ENCODE measurements at regions not wholly inside any gene's neighbourhood (a gene's known extent, or its start where the extent isn't known, plus 50 kb on each side); places are given as distances from the start of the nearest gene placed in this dataset.

GRCh38 chr5:72599065-72599433 is 91.8 kb upstream of the ZNF366 start:
- peak; percentile 47 for DNase-seq (ENCODE audit: extremely low spot score)
- peaks cover 0 to 7% (median 0%) of the 10 kb centered on the region in 4 donors for H3K9me3 ChIP-seq
- WGBS, result 100% methylated on average over 2 of the region's 2 CpGs
- peaks cover 15 to 24% (median 19%) of the 10 kb centered on the region in 4 donors for H3K4me1 ChIP-seq
- H3K27me3 ChIP-seq, result no peaks in the 10 kb centered on the region
- TF ChIP-seq CTCF (IDR thresholded peaks at IDR 0.05) (no peak), EP300 (IDR thresholded peaks at IDR 0.05) (no peak)
- H3K27ac ChIP-seq (replicated peaks in 1 of 4), result no peak overlapping the region
- no peak overlapping the region for H3K4me3 ChIP-seq
- H3K36me3 ChIP-seq, result no peaks in the 10 kb centered on the region
- intact Hi-C loops (cut with DNase I), result no loop called here

GRCh38 chr5:72598401-72599064 is 91.3 kb upstream of the ZNF366 start:
- Histone ChIP-seq H3K4me3 (no peak overlapping the region), H3K4me1 (peaks cover 15 to 24% (median 19%) of the 10 kb centered on the region in 4 donors), H3K27ac (replicated peaks in 1 of 4) (peak overlapping the region in 2 of 4 donors; percentile 6 to 21), H3K27me3 (no peaks in the 10 kb centered on the region), H3K36me3 (no peaks in the 10 kb centered on the region), H3K9me3 (peaks cover 0 to 7% (median 0%) of the 10 kb centered on the region in 4 donors)
- TF ChIP-seq POLR2AphosphoS5 (IDR thresholded peaks at IDR 0.05) (no peak), POLR2A (IDR thresholded peaks at IDR 0.05; ENCODE audit: low read depth) (no peak), EP300 (IDR thresholded peaks at IDR 0.05) (no peak), CTCF (IDR thresholded peaks at IDR 0.05) (no peak)
- intact Hi-C loops (cut with DNase I), result no loop called here
- DNase-seq (ENCODE audit: extremely low spot score), result peak; percentile 21
- 70% methylated on average over 5 of the region's 5 CpGs for WGBS

- 46% methylated on average over 5 of the region's 5 CpGs for WGBS
- intact Hi-C loops (cut with DNase I), result no loop called here
- TF ChIP-seq POLR2AphosphoS5 (IDR thresholded peaks at IDR 0.05), result no peak
- TF ChIP-seq POLR2A (IDR thresholded peaks at IDR 0.05; ENCODE audit: low read depth), result no peak
- no peak for TF ChIP-seq CTCF (IDR thresholded peaks at IDR 0.05)
- TF ChIP-seq EP300 (IDR thresholded peaks at IDR 0.05), result no peak
- peak; percentile 70 for DNase-seq (ENCODE audit: extremely low spot score)
- Histone ChIP-seq H3K36me3 (no peaks in the 10 kb centered on the region), H3K4me3 (no peak overlapping the region), H3K27ac (replicated peaks in 1 of 4) (peak overlapping the region in 3 of 4 donors; percentile 6 to 21 (median 16)), H3K27me3 (no peaks in the 10 kb centered on the region), H3K4me1 (peaks cover 15 to 24% (median 19%) of the 10 kb centered on the region in 4 donors), H3K9me3 (peaks cover 0 to 7% (median 0%) of the 10 kb centered on the region in 4 donors)
Observed at GRCh38 chr5:72597456-72597948, 90.3 kb upstream of the ZNF366 start.

GRCh38 chr5:72596956-72597355 is 89.7 kb upstream of the ZNF366 start:
- no peaks in the 10 kb centered on the region for H3K27me3 ChIP-seq
- 86% methylated on average over 3 of the region's 3 CpGs for WGBS
- H3K9me3 ChIP-seq, result peaks cover 0 to 7% (median 0%) of the 10 kb centered on the region in 4 donors
- no peak for TF ChIP-seq POLR2AphosphoS5 (IDR thresholded peaks at IDR 0.05)
- TF ChIP-seq CTCF (IDR thresholded peaks at IDR 0.05), result no peak
- TF ChIP-seq EP300 (IDR thresholded peaks at IDR 0.05), result no peak
- TF ChIP-seq POLR2A (IDR thresholded peaks at IDR 0.05; ENCODE audit: low read depth), result no peak
- peaks cover 15 to 24% (median 19%) of the 10 kb centered on the region in 4 donors for H3K4me1 ChIP-seq
- intact Hi-C loops (cut with DNase I), result no loop called here
- peak; percentile 78 for DNase-seq (ENCODE audit: extremely low spot score)
- H3K36me3 ChIP-seq, result no peaks in the 10 kb centered on the region
- H3K27ac ChIP-seq (replicated peaks in 1 of 4), result no peak overlapping the region
- H3K4me3 ChIP-seq, result no peak overlapping the region

- WGBS, result 95% methylated on average over 4 of the region's 4 CpGs
- TF ChIP-seq POLR2AphosphoS5 (IDR thresholded peaks at IDR 0.05), result no peak
- no peak for TF ChIP-seq CTCF (IDR thresholded peaks at IDR 0.05)
- no peak for TF ChIP-seq POLR2A (IDR thresholded peaks at IDR 0.05; ENCODE audit: low read depth)
- no peak for TF ChIP-seq EP300 (IDR thresholded peaks at IDR 0.05)
- no peaks in the 10 kb centered on the region for H3K9me3 ChIP-seq
- intact Hi-C loops (cut with DNase I), result no loop called here
- no peaks in the 10 kb centered on the region for H3K36me3 ChIP-seq
- H3K4me1 ChIP-seq, result no peaks in the 10 kb centered on the region
- no peaks in the 10 kb centered on the region for H3K27me3 ChIP-seq
- H3K27ac ChIP-seq (replicated peaks in 1 of 4), result no peak overlapping the region
- no peak overlapping the region for H3K4me3 ChIP-seq
- no peak for DNase-seq (ENCODE audit: extremely low spot score)
Observed at GRCh38 chr5:72588640-72589039, 81.4 kb upstream of the ZNF366 start.

All from esophagus muscularis mucosa (tissue), 4 donors.